ENCODE measurements at regions not wholly inside any gene's neighbourhood (a gene's known extent, or its start where the extent isn't known, plus 50 kb on each side); places are given as distances from the start of the nearest gene placed in this dataset.

DNA sequence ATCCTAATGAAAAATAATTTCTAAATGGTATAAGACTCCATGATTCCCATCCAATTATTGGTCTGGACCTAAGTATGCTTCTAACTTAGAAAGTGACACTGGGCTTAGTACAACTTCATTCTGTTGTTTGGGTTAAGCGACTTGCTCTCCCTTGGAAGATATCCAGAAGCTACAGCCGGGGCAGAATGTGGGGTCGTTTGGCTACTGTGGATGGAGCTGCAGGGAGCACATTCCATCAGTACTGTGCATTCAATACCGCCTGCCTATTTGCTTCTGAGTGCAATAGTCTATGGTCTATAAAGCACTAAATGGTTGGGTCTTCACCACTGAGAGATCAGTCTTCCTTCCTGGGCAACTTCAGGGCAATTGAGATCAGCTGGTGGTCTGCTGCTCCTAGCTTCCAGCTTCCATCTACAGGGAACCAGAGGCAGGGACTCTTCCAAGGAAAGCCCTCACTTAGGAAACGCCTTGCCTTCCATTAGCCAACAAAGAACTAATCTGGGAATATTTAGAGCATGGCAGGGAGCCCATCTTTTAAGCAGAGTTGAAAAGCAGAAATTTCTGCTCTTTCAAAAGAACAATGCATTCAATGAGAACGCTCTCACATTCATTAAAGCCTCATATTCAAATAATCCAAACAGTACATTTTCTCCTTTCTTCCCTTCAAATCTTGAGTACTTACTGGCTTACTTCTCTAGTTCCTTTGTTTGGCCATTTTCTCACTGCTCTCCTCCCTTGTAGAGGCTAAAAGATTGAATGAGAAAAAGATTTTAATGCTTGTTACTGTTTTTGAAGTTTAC is 1049.9 kb upstream of the TENM3 start:
- Histone ChIP-seq H3K4me1 (no peaks in the 10 kb centered on the region), H3K27ac (no peak overlapping the region), H3K9me3 (no peaks in the 10 kb centered on the region), H3K27me3 (no peaks in the 10 kb centered on the region), H3K36me3 (no peaks in the 10 kb centered on the region), H3K4me3 (no peak overlapping the region)
- TF ChIP-seq, protein P1, sequence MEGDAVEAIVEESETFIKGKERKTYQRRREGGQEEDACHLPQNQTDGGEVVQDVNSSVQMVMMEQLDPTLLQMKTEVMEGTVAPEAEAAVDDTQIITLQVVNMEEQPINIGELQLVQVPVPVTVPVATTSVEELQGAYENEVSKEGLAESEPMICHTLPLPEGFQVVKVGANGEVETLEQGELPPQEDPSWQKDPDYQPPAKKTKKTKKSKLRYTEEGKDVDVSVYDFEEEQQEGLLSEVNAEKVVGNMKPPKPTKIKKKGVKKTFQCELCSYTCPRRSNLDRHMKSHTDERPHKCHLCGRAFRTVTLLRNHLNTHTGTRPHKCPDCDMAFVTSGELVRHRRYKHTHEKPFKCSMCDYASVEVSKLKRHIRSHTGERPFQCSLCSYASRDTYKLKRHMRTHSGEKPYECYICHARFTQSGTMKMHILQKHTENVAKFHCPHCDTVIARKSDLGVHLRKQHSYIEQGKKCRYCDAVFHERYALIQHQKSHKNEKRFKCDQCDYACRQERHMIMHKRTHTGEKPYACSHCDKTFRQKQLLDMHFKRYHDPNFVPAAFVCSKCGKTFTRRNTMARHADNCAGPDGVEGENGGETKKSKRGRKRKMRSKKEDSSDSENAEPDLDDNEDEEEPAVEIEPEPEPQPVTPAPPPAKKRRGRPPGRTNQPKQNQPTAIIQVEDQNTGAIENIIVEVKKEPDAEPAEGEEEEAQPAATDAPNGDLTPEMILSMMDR (IDR thresholded peaks at IDR 0.05) = no peak
- ATAC-seq = no peak
- DNase-seq = no peak
- 63 to 64% methylated on average over 6 of the region's 6 CpGs for WGBS, 2 donors
- intact Hi-C loops (cut with DNase I) = no loop called here

GRCh38 chr4:181194096-181194495 is 1049.1 kb upstream of the TENM3 start:
- Histone ChIP-seq H3K4me3 (no peak overlapping the region), H3K9me3 (no peaks in the 10 kb centered on the region), H3K27ac (no peak overlapping the region), H3K27me3 (no peaks in the 10 kb centered on the region), H3K4me1 (no peaks in the 10 kb centered on the region), H3K36me3 (no peaks in the 10 kb centered on the region)
- TF ChIP-seq, protein P1 (IDR thresholded peaks at IDR 0.05) = no peak
- WGBS, 2 donors = 79 to 82% methylated on average over 5 of the region's 5 CpGs
- ATAC-seq (no peak), DNase-seq (no peak)
- intact Hi-C loops (cut with DNase I) = no loop called here

DNA sequence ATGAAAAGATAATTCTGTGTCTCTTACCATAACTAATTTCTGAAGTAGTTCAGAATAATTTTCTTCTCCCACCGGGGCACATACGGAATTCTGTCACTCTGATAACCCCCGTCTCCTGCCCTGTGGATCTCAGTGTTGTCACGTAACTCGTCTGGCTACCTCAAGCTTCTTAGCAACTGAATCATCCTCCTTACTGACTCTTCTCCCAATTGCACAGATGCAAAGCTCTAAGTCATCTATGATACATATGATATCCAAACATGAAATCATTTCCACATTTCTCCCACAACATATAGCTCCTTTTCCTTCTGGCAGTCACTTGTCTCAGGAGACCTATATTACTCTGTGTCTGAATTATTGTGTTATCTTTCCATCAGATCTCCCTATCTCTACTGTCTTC is 1043.1 kb upstream of the TENM3 start:
- Histone ChIP-seq H3K36me3 (no peaks in the 10 kb centered on the region), H3K9me3 (no peaks in the 10 kb centered on the region), H3K4me1 (no peaks in the 10 kb centered on the region), H3K27me3 (no peaks in the 10 kb centered on the region), H3K27ac (no peak overlapping the region), H3K4me3 (no peak overlapping the region)
- DNase-seq = no peak
- ATAC-seq = no peak
- WGBS, 2 donors = 60 to 64% methylated on average over 5 of the region's 5 CpGs
- TF ChIP-seq, protein P1 (IDR thresholded peaks at IDR 0.05) = no peak
- intact Hi-C loops (cut with DNase I) = no loop called here

DNA sequence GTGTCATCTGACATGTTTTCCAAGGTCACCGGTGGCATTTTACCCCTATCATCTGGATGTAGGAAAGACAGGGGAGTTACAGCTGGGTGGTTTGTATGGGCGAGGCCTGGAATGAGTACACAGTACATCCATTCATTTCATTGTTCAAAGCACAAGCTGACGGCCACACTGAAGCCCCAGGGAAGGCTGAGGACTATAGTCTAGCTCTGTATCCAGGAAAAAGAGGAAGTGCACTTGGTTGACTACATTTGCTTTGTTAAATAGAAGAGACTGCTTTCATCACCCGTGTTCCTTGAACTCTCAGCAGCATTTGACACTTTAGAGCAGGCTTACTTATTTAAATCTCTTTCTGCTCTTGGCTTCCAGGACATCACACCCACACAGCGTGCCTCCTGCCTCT is 1041.0 kb upstream of the TENM3 start:
- no peaks in the 10 kb centered on the region for H3K27me3 ChIP-seq
- WGBS, 2 donors = 63 to 66% methylated on average over 5 of the region's 5 CpGs
- ATAC-seq = no peak
- no peak for DNase-seq
- no peaks in the 10 kb centered on the region for H3K4me1 ChIP-seq
- H3K9me3 ChIP-seq = no peaks in the 10 kb centered on the region
- no peaks in the 10 kb centered on the region for H3K36me3 ChIP-seq
- TF ChIP-seq, protein P1 (IDR thresholded peaks at IDR 0.05) = no peak
- H3K4me3 ChIP-seq = no peak overlapping the region
- intact Hi-C loops (cut with DNase I) = no loop called here
- no peak overlapping the region for H3K27ac ChIP-seq
